HepG2 (cell line): ENCODE measurements at regions not wholly inside any gene's neighbourhood (a gene's known extent, or its start where the extent isn't known, plus 50 kb on each side); places are given as distances from the start of the nearest gene placed in this dataset.

Source experiments
- ATAC-seq: fragments of 200-7000 bp; cut with Tn5 transposase; 3 replicates; pipeline ENCODE4 v1.9.1; 2020; ENCODE audit warnings: mild to moderate bottlenecking, moderate library complexity
- BruUV-seq: library from RNA; stranded (reverse); fragments of 400-500 nt; replicated peaks from 2 replicates; lab custom pipeline; 2021; lab: Mats Ljungman, UMichigan
- CTCF ChIA-PET: fragments of 300-600 bp; formaldehyde crosslinking; extraction: SDS; loops from one replicate; lab custom pipeline; 2021; ENCODE audit warnings: low total read pairs, inconsistent platforms, low intra/inter-chr PET ratio; lab: Yijun Ruan, JAX
- POLR2A ChIA-PET: fragments of 350-600 bp; sonication (Branson Sonifier 250); formaldehyde crosslinking; loops from one replicate; lab custom pipeline; 2020; ENCODE audit warnings: antibody characterized with exemption, inconsistent platforms; lab: Yijun Ruan, JAX
- DNase-seq: peaks from one replicate; pipeline ENCODE4 v3.0.0-alpha.2; 2015; ENCODE audit warnings: low spot score
- FAIRE-seq: peaks from 3 replicates; lab custom pipeline; 2011; peaks lifted over from hg19 to GRCh38; lab: Jason Lieb, UNC
- H2AFZ ChIP-seq: one replicate; pipeline ENCODE4 v1.6.1; 2011; ENCODE audit warnings: low read length, inconsistent platforms
- H3K27ac ChIP-seq: fragments of 300-600 bp; 3 replicates; pipeline ENCODE4 v1.8.0; 2011; ENCODE audit warnings: mixed run types, mild to moderate bottlenecking, mixed read lengths, low read length, inconsistent platforms; ENCODE audit not compliant: insufficient read depth; ENCODE audit errors: extremely low read length
- H3K27me3 ChIP-seq, 2 experiments: fragments of 200-600 bp in 1 of 2; 2 replicates in 1 of 2; 3 replicates in 1 of 2; pipeline versions ENCODE4 v1.6.0 to v1.8.0; 2011; ENCODE audit warnings: low read length in 2 of 2, mild to moderate bottlenecking in 2 of 2, moderate library complexity in 2 of 2, inconsistent platforms in 1 of 2; ENCODE audit not compliant: insufficient read depth in 2 of 2, control insufficient read depth in 1 of 2
- H3K36me3 ChIP-seq, 2 experiments: fragments of 200-600 bp in 1 of 2; replicated peaks in 1 of 2; 2 replicates in 1 of 2; 3 replicates in 1 of 2; pipeline versions ENCODE4 v1.5.1 to v1.8.0; 2011; ENCODE audit warnings: low read length in 2 of 2, inconsistent platforms in 1 of 2; ENCODE audit not compliant: insufficient read depth in 2 of 2, control insufficient read depth in 1 of 2
- H3K4me1 ChIP-seq: 2 replicates; pipeline ENCODE4 v1.5.1; 2012; ENCODE audit warnings: low read length, inconsistent platforms; ENCODE audit not compliant: insufficient read depth
- H3K4me2 ChIP-seq: 2 replicates; pipeline ENCODE4 v1.6.0; 2011; ENCODE audit warnings: low read depth, low read length, inconsistent platforms
- H3K4me3 ChIP-seq, 3 experiments: fragments of 200-600 bp in 1 of 3; sonication (generic), shearing (Covaris generic) in 1 of 3; replicated peaks in 1 of 3; 2 replicates each; pipeline ENCODE4 v1.5.1; 2011 to 2016; ENCODE audit warnings: low read length in 3 of 3, inconsistent platforms in 2 of 3, low read depth in 2 of 3, mild to moderate bottlenecking in 2 of 3, control low read depth in 1 of 3, mixed read lengths in 1 of 3; ENCODE audit not compliant: insufficient read depth in 1 of 3
- H3K79me2 ChIP-seq: one replicate; pipeline ENCODE4 v1.6.1; 2011; ENCODE audit warnings: low read length, inconsistent platforms; ENCODE audit not compliant: insufficient read depth
- H3K9ac ChIP-seq: 2 replicates; pipeline ENCODE4 v1.6.0; 2011; ENCODE audit warnings: mild to moderate bottlenecking, low read depth, low read length, inconsistent platforms; ENCODE audit not compliant: insufficient read depth
- H3K9me3 ChIP-seq: 2 replicates; pipeline ENCODE4 v1.5.1; 2012; ENCODE audit warnings: mild to moderate bottlenecking, low read length
- H4K20me1 ChIP-seq: 2 replicates; pipeline ENCODE4 v1.6.0; 2011; ENCODE audit warnings: inconsistent platforms, mild to moderate bottlenecking, low read length, moderate library complexity; ENCODE audit not compliant: insufficient read depth
- ATM ChIP-seq: fragments of 450-650 bp; IDR thresholded peaks from 2 replicates; pipeline ENCODE4 v1.7.1; 2017; ENCODE audit warnings: mild to moderate bottlenecking, borderline replicate concordance
- GFI1 ChIP-seq: sonication (generic); formaldehyde crosslinking; IDR thresholded peaks from 2 replicates; pipeline ENCODE4 v1.5.0; 2020; ENCODE audit warnings: missing genetic modification reagents, mild to moderate bottlenecking, borderline replicate concordance
- GRHL1 ChIP-seq: sonication (generic); formaldehyde crosslinking; conservative IDR thresholded peaks from 2 replicates; pipeline ENCODE4 v1.8.0; 2022; ENCODE audit warnings: missing genetic modification reagents
- NR0B2 ChIP-seq: sonication (generic); formaldehyde crosslinking; IDR thresholded peaks from 2 replicates; pipeline ENCODE4 v1.4.0; 2020; ENCODE audit warnings: mild to moderate bottlenecking, missing genetic modification reagents
- ZNF564 ChIP-seq: sonication (generic); formaldehyde crosslinking; IDR thresholded peaks from 2 replicates; pipeline ENCODE4 v1.8.1; 2023; ENCODE audit warnings: mild to moderate bottlenecking, missing genetic modification reagents
- ZNF709 ChIP-seq: sonication (generic); formaldehyde crosslinking; IDR thresholded peaks from 2 replicates; pipeline ENCODE4 v1.5.0; 2020; ENCODE audit warnings: mild to moderate bottlenecking, missing genetic modification reagents
- ZNF770 ChIP-seq: sonication (generic); formaldehyde crosslinking; IDR thresholded peaks from 2 replicates; pipeline ENCODE4 v1.5.0; 2020; ENCODE audit warnings: mild to moderate bottlenecking, missing genetic modification reagents
- WGBS: methylation state at CpG from one replicate; pipeline ENCODE4 v1.1.6; 2017; ENCODE audit warnings: low lambda C conversion rate; 5-methylcytosine and 5-hydroxymethylcytosine counted together
- in situ Hi-C: cut with HindIII; loops from 2 replicates; pipeline ENCODE4 v1.10.0; 2017; ENCODE audit warnings: low pct_unique_long_range_greater_than_20kb; ENCODE audit not compliant: extremely low pct_ligation_motif_present
- intact Hi-C: fragments of 100-400 bp; cut with micrococcal nuclease; formaldehyde crosslinking; loops from one replicate; pipeline ENCODE4 v1.10.0; 2022; ENCODE audit not compliant: unreplicated experiment

- intact Hi-C loops, result no loop called here
- DNase-seq (no peak), FAIRE-seq (no peak), ATAC-seq (no peak)
- Histone ChIP-seq H4K20me1 (no peaks in the 10 kb centered on the region), H3K4me3 (no peak overlapping the region), H3K27me3 (no peaks in the 10 kb centered on the region), H3K9me3 (no peaks in the 10 kb centered on the region), H3K36me3 (no peaks in the 10 kb centered on the region), H2AFZ (no peak overlapping the region), H3K4me2 (no peak overlapping the region), H3K4me1 (no peaks in the 10 kb centered on the region), H3K9ac (no peak overlapping the region), H3K27ac (no peak overlapping the region), H3K79me2 (no peaks in the 10 kb centered on the region)
- no TSS peak for BruUV-seq
- POLR2A ChIA-PET, result no interaction called here
- in situ Hi-C loops, result no loop called here
- TF ChIP-seq ATM (no peak), GFI1 (no peak), ZNF709 (CRISPR knock-in tag) (no peak), NR0B2 (CRISPR knock-in tag) (no peak), GRHL1 (CRISPR knock-in tag) (no peak), ZNF770 (CRISPR knock-in tag) (no peak), ZNF564 (CRISPR knock-in tag) (no peak)
- WGBS, result 0% methylated on average over 1 of the region's 1 CpG
- CTCF ChIA-PET, result no interaction called here
Measured at GRCh38 chr12:58533652-58534051, 386.7 kb downstream of the LRIG3 start.
